Brain microvascular endothelial cell (primary cell): ENCODE measurements at regions not wholly inside any gene's neighbourhood (a gene's known extent, or its start where the extent isn't known, plus 50 kb on each side); places are given as distances from the start of the nearest gene placed in this dataset.

Experiments
- DNase-seq: peaks from one replicate; pipeline ENCODE4 v3.0.0-alpha.2; 2020
- H3K27ac ChIP-seq: fragments of 250-450 bp; sonication (Bioruptor Pico); 2 replicates; pipeline ENCODE4 v1.5.1; 2020; ENCODE audit warnings: mild to moderate bottlenecking, moderate library complexity
- H3K27me3 ChIP-seq: fragments of 250-450 bp; sonication (Bioruptor Pico); replicated peaks from 2 replicates; pipeline ENCODE4 v1.5.1; 2020; ENCODE audit warnings: mild to moderate bottlenecking
- H3K36me3 ChIP-seq: fragments of 250-450 bp; sonication (Bioruptor Pico); replicated peaks from 2 replicates; pipeline ENCODE4 v1.5.1; 2020; ENCODE audit warnings: mild to moderate bottlenecking
- H3K4me3 ChIP-seq: 2 replicates; pipeline ENCODE4 v1.5.1; 2011; ENCODE audit warnings: low read depth, mild to moderate bottlenecking, control low read depth, low read length, moderate library complexity
- in situ Hi-C: cut with HindIII; loops from 2 replicates; pipeline ENCODE4 v1.10.0; 2017; ENCODE audit warnings: low sequenced_read_pairs, low pct_ligation_motif_present
- TF ChIP-seq, protein P1 (sequence below): IDR thresholded peaks from 2 replicates; pipeline ENCODE4 v1.5.1; 2011; ENCODE audit warnings: low read depth, mild to moderate bottlenecking, moderate library complexity, low read length, control low read depth, inconsistent platforms; ENCODE audit errors: missing control alignments

- TF ChIP-seq, protein P1, sequence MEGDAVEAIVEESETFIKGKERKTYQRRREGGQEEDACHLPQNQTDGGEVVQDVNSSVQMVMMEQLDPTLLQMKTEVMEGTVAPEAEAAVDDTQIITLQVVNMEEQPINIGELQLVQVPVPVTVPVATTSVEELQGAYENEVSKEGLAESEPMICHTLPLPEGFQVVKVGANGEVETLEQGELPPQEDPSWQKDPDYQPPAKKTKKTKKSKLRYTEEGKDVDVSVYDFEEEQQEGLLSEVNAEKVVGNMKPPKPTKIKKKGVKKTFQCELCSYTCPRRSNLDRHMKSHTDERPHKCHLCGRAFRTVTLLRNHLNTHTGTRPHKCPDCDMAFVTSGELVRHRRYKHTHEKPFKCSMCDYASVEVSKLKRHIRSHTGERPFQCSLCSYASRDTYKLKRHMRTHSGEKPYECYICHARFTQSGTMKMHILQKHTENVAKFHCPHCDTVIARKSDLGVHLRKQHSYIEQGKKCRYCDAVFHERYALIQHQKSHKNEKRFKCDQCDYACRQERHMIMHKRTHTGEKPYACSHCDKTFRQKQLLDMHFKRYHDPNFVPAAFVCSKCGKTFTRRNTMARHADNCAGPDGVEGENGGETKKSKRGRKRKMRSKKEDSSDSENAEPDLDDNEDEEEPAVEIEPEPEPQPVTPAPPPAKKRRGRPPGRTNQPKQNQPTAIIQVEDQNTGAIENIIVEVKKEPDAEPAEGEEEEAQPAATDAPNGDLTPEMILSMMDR: no peak
- H3K27me3 ChIP-seq: no peaks in the 10 kb centered on the region
- in situ Hi-C loops: no loop called here
- DNase-seq: no peak
- H3K36me3 ChIP-seq: no peaks in the 10 kb centered on the region
- H3K4me3 ChIP-seq: no peak overlapping the region
- no peak overlapping the region for H3K27ac ChIP-seq
Measured at GRCh38 chr3:124084022-124084881, 92.3 kb upstream of the ROPN1 start.

DNA sequence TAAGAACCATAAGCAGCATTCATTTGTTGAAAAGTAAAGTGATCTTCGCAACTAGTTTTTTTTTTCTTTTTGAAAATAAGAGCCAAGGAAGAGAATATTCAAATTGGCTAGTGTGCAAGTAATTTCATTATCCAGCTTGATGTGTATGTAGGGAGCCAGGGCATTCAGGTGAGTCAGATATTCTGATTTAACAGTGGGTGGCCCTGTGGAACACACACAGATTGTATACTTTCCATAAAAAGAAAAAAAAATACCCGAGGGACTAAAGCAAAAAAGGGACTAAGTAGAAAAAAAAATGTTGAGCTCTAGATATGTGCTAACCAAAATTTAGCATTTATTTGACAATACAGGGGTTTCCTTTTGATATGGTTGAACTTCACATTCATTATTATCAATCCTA is 96.9 kb upstream of the ROPN1 start:
- TF ChIP-seq, protein P1: no peak
- Histone ChIP-seq H3K4me3 (no peak overlapping the region), H3K27me3 (no peaks in the 10 kb centered on the region), H3K36me3 (no peaks in the 10 kb centered on the region), H3K27ac (no peak overlapping the region)
- DNase-seq: no peak
- in situ Hi-C loops: no loop called here

DNA sequence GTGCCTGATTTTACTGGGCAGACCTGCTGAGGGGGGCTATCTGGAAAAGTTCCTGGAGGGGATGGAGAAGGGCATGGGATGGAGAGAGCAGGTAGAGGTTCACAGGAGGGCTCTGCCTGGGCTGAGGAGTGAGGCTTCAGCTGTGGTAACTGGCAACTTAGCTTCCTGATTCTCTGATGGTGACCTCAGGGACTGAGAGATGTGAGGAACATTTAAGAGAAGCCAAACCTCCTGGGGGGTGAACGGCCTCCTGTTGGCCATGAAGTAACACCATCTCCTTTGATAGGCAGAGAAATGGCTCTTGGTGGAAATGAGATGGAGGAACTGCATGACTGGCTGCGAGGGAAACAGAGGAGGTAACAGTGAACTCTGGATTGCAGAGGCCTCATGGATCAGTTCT is 97.3 kb upstream of the ROPN1 start:
- Histone ChIP-seq H3K4me3 (no peak overlapping the region), H3K36me3 (no peaks in the 10 kb centered on the region), H3K27ac (no peak overlapping the region), H3K27me3 (no peaks in the 10 kb centered on the region)
- TF ChIP-seq, protein P1: no peak
- in situ Hi-C loops: no loop called here
- no peak for DNase-seq

- Histone ChIP-seq H3K36me3 (no peaks in the 10 kb centered on the region), H3K27ac (no peak overlapping the region), H3K4me3 (no peak overlapping the region), H3K27me3 (no peaks in the 10 kb centered on the region)
- TF ChIP-seq, protein P1: no peak
- DNase-seq: no peak
- in situ Hi-C loops: no loop called here
Measured at GRCh38 chr3:124091716-124092115, 99.8 kb upstream of the ROPN1 start.

- TF ChIP-seq, protein P1: no peak
- no peaks in the 10 kb centered on the region for H3K36me3 ChIP-seq
- in situ Hi-C loops: no loop called here
- H3K27me3 ChIP-seq: no peaks in the 10 kb centered on the region
- DNase-seq: no peak
- no peak overlapping the region for H3K4me3 ChIP-seq
- no peak overlapping the region for H3K27ac ChIP-seq
Measured at GRCh38 chr3:124092811-124093210, 100.9 kb upstream of the ROPN1 start.

- TF ChIP-seq, protein P1: no peak
- no peak for DNase-seq
- Histone ChIP-seq H3K36me3 (no peaks in the 10 kb centered on the region), H3K27me3 (no peaks in the 10 kb centered on the region), H3K4me3 (no peak overlapping the region), H3K27ac (no peak overlapping the region)
- in situ Hi-C loops: no loop called here
Measured at GRCh38 chr3:124094496-124094895, 102.6 kb upstream of the ROPN1 start.
